Mesothelial cell of epicardium (in vitro differentiated cells): ENCODE measurements at regions not wholly inside any gene's neighbourhood (a gene's known extent, or its start where the extent isn't known, plus 50 kb on each side); places are given as distances from the start of the nearest gene placed in this dataset.

Experiments
- DNase-seq, 2 experiments: peaks; one replicate each; pipeline ENCODE4 v3.0.0; 2021; ENCODE audit warnings: low spot score in 2 of 2; ENCODE audit not compliant: unreplicated experiment in 2 of 2
- H3K27ac Mint-ChIP-seq: 2 replicates; pipeline ENCODE4 v1.8.0; 2021; ENCODE audit warnings: mixed read lengths
- H3K27me3 Mint-ChIP-seq: 2 replicates; pipeline ENCODE4 v1.8.0; 2021; ENCODE audit warnings: low read depth, mixed read lengths
- H3K36me3 Mint-ChIP-seq: 2 replicates; pipeline ENCODE4 v1.8.0; 2021; ENCODE audit warnings: mixed read lengths
- H3K4me1 Mint-ChIP-seq: 2 replicates; pipeline ENCODE4 v1.8.0; 2021; ENCODE audit warnings: mixed read lengths
- H3K4me3 Mint-ChIP-seq: 2 replicates; pipeline ENCODE4 v1.8.0; 2021; ENCODE audit warnings: mild to moderate bottlenecking, moderate library complexity, mixed read lengths
- H3K9me3 Mint-ChIP-seq: 2 replicates; pipeline ENCODE4 v1.8.0; 2021; ENCODE audit warnings: mixed read lengths
- TF ChIP-seq, protein P1 (sequence below): fragments of 200-600 bp; sonication (generic); IDR thresholded peaks from one replicate; pipeline ENCODE4 v1.5.0; 2021; ENCODE audit warnings: antibody characterized with exemption; ENCODE audit not compliant: unreplicated experiment

DNA sequence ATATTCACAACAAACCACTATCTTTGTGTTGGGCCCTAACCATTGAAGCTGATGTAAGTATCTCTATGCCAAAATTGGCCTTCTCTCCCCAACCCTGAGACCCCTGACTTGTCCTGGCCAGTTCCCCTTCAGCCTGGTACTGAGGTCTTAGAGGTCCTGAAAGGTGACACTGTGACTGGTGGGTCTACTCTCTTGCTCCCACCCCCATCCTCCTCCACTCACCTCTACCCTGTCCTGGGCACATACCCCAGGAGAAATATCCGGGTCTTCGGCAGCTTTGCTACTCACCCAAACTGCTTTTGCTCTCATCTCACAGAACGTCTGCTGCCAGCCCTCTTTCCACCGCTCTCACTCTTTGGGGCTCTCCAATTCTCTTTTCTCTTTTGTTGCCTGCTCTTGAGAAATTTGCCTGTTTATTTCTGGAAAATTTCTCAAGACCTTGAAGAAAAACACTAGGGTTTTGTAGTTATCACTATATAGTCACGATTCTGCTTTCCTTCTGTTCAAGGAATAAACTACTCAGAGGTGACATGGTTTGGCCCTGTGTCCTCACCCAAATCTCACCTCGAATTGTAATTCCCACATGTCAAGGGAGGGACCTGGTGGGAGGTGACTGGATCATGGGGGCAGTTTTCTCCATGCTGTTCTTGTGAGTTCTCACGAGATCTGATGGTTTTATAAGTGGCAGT, 133.8 kb upstream of the PKDCC start:
- no peaks in the 10 kb centered on the region for H3K9me3 Mint-ChIP-seq
- DNase-seq = no peak
- H3K36me3 Mint-ChIP-seq = no peaks in the 10 kb centered on the region
- TF ChIP-seq, protein P1, sequence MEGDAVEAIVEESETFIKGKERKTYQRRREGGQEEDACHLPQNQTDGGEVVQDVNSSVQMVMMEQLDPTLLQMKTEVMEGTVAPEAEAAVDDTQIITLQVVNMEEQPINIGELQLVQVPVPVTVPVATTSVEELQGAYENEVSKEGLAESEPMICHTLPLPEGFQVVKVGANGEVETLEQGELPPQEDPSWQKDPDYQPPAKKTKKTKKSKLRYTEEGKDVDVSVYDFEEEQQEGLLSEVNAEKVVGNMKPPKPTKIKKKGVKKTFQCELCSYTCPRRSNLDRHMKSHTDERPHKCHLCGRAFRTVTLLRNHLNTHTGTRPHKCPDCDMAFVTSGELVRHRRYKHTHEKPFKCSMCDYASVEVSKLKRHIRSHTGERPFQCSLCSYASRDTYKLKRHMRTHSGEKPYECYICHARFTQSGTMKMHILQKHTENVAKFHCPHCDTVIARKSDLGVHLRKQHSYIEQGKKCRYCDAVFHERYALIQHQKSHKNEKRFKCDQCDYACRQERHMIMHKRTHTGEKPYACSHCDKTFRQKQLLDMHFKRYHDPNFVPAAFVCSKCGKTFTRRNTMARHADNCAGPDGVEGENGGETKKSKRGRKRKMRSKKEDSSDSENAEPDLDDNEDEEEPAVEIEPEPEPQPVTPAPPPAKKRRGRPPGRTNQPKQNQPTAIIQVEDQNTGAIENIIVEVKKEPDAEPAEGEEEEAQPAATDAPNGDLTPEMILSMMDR = no peak
- no peaks in the 10 kb centered on the region for H3K27me3 Mint-ChIP-seq
- no peak overlapping the region for H3K4me3 Mint-ChIP-seq
- no peak overlapping the region for H3K27ac Mint-ChIP-seq
- peaks cover 6% of the 10 kb centered on the region for H3K4me1 Mint-ChIP-seq

DNA sequence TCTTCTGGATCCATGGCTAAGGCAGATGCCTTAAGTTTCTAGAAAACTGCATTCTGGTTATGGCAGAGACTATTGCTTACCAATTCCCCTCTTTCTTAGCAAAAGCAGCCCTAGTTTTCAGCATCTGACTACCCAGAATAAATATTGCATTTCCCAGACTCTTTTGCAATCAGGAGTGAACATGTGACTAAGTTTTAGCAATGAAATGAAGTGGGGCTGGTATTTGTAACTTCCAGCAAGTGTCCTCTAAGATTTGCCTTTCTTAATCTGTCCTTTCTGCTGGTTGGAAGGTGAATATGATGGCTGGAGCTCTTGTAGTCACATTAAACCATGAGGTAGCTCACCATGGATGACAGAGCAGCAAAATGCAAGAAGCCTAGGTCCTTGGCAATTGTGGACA, 132.9 kb upstream of the PKDCC start:
- Mint-ChIP-seq H3K27me3 (no peaks in the 10 kb centered on the region), H3K9me3 (no peaks in the 10 kb centered on the region)

DNA sequence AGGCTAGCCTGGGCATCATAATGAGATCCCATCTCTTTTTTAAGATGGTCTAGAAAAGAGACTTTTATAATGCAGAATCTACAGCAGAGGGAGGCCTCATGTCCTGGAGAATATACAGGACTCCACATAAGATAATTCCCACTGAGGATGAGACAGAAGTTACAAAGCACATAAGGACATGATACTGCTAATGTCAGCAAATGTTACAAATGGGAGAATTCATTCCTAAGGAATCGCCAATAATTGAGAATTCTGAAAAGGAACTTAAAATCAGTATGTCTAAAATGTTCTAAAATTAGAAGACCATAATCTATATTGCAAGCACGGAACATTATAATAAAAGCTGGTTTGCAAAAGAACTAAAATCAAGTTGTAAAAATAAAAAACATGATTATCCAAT, 131.6 kb upstream of the PKDCC start:
- no peak for DNase-seq
- Mint-ChIP-seq H3K9me3 (no peaks in the 10 kb centered on the region), H3K4me1 (peaks cover 3% of the 10 kb centered on the region), H3K27ac (no peak overlapping the region), H3K36me3 (no peaks in the 10 kb centered on the region), H3K4me3 (no peak overlapping the region), H3K27me3 (no peaks in the 10 kb centered on the region)
- TF ChIP-seq, protein P1 = no peak

More for the DNA sequence above, 132.9 kb upstream of the PKDCC start:
- Mint-ChIP-seq H3K4me3 (no peak overlapping the region), H3K27ac (no peak overlapping the region), H3K4me1 (peaks cover 3% of the 10 kb centered on the region), H3K36me3 (no peaks in the 10 kb centered on the region)
- TF ChIP-seq, protein P1 = no peak
- DNase-seq = no peak

- no peaks in the 10 kb centered on the region for H3K36me3 Mint-ChIP-seq
Observed at GRCh38 chr2:41917587-41917986, 130.2 kb upstream of the PKDCC start.

GRCh38 chr2:41919135-41919534, 128.7 kb upstream of the PKDCC start:
- no peak for DNase-seq
- H3K36me3 Mint-ChIP-seq = no peaks in the 10 kb centered on the region
- no peak overlapping the region for H3K27ac Mint-ChIP-seq
- H3K9me3 Mint-ChIP-seq = no peaks in the 10 kb centered on the region
- H3K4me3 Mint-ChIP-seq = no peak overlapping the region
- no peaks in the 10 kb centered on the region for H3K27me3 Mint-ChIP-seq
- TF ChIP-seq, protein P1 = no peak
- H3K4me1 Mint-ChIP-seq = peaks cover 22% of the 10 kb centered on the region

More at GRCh38 chr2:41917587-41917986, 130.2 kb upstream of the PKDCC start:
- H3K27me3 Mint-ChIP-seq = no peaks in the 10 kb centered on the region
- no peak overlapping the region for H3K27ac Mint-ChIP-seq
- TF ChIP-seq, protein P1 = no peak
- no peak for DNase-seq
- H3K4me3 Mint-ChIP-seq = no peak overlapping the region
- no peaks in the 10 kb centered on the region for H3K9me3 Mint-ChIP-seq
- peaks cover 9% of the 10 kb centered on the region for H3K4me1 Mint-ChIP-seq
